Upper lobe of left lung (tissue), 6 donors: ENCODE measurements at regions not wholly inside any gene's neighbourhood (a gene's known extent, or its start where the extent isn't known, plus 50 kb on each side); places are given as distances from the start of the nearest gene placed in this dataset.

Experiments
- ATAC-seq, 2 donors: fragments of 200-7000 bp; cut with Tn5 transposase; one replicate each; pipeline ENCODE4 v1.9.1; 2022; ENCODE audit warnings: mild to moderate bottlenecking in 2 of 2, moderate library complexity in 2 of 2; ENCODE audit not compliant: low FRiP score in 2 of 2
- DNase-seq, 2 donors: peaks; one replicate each; pipeline ENCODE4 v3.0.0-alpha.2; 2019 to 2020
- H3K27ac ChIP-seq, 4 donors: fragments of 200-600 bp; sonication (generic); one replicate each; pipeline ENCODE4 v1.5.1; 2016 to 2019
- H3K27me3 ChIP-seq, 4 donors: fragments of 200-600 bp; sonication (generic); one replicate each; pipeline ENCODE4 v1.5.1; 2017 to 2019
- H3K36me3 ChIP-seq, 4 donors: fragments of 200-600 bp; sonication (generic); one replicate each; pipeline ENCODE4 v1.5.1; 2016 to 2019
- H3K4me1 ChIP-seq, 4 donors: fragments of 200-600 bp; sonication (generic); one replicate each; pipeline ENCODE4 v1.5.1; 2018 to 2019
- H3K4me3 ChIP-seq, 4 donors: fragments of 200-600 bp; sonication (generic); one replicate each; pipeline ENCODE4 v1.5.1; 2017 to 2019; ENCODE audit warnings: mild to moderate bottlenecking in 2 of 4, moderate library complexity in 1 of 4
- H3K9me3 ChIP-seq, 4 donors: fragments of 200-600 bp; sonication (generic); one replicate each; pipeline ENCODE4 v1.5.1; 2018 to 2019
- EP300 ChIP-seq, 4 donors: sonication (generic); formaldehyde crosslinking; IDR thresholded peaks; one replicate each; pipeline ENCODE4 v1.5.1; 2017; ENCODE audit warnings: antibody characterized with exemption in 4 of 4, control low read depth in 2 of 4
- POLR2A ChIP-seq, 4 donors: fragments of 450-650 bp; IDR thresholded peaks; one replicate each; pipeline ENCODE4 v1.5.1; 2016 to 2017; ENCODE audit warnings: antibody characterized with exemption in 4 of 4, mild to moderate bottlenecking in 2 of 4
- POLR2AphosphoS5 ChIP-seq, 2 donors: sonication (generic); formaldehyde crosslinking; IDR thresholded peaks; one replicate each; pipeline ENCODE4 v1.5.1; 2017; ENCODE audit warnings: antibody characterized with exemption in 2 of 2
- WGBS, 2 donors: methylation state at CpG; one replicate each; pipeline ENCODE4 v1.1.5; 2017 to 2018; 5-methylcytosine and 5-hydroxymethylcytosine counted together
- TF ChIP-seq, protein P1 (sequence below), 6 experiments: fragments of 450-650 bp in 4 of 6; fragments of 200-600 bp in 2 of 6; sonication (generic) in 2 of 6; IDR thresholded peaks; one replicate each; pipeline ENCODE4 v1.5.1; 2016 to 2019; ENCODE audit warnings: antibody characterized with exemption in 6 of 6
- donor health status: DM: no; HTN: no; CAD: no; lungs with moderate emphysema.
- donor health status: DM: no; HTN: yes; CAD: no; lungs with severe emphysema.

DNA sequence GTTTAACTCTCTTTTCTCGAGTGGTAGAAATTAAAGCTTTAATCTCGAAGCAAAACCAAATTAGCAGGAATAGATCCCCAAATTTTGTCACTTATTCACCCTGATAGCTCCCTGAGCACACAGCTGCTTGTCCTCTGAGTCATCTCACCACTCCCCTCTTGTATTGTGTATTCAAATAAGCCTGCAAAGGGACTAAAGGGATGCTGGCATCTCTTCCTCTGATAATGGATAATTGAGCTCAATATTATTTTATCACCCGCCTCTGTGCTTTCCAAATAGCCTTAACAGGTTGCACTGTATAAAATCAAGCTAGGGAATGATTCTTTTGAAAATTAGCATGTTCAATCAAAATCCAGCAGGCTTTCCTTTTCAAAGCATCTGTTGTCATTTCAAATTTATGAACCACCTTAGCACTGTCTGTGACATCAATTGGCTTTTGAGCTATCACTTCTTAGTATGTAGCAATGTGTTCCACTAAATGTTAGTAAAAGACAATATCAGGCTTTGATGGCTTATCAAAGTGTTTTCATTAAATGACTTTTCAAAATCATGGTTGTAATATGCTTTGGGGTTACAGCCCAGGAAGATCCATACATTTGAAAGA lies 561.6 kb downstream of the PLA2G4A start:
- Histone ChIP-seq H3K4me1 (no peaks in the 10 kb centered on the region), H3K36me3 (no peaks in the 10 kb centered on the region), H3K9me3 (no peaks in the 10 kb centered on the region), H3K27me3 (no peaks in the 10 kb centered on the region), H3K27ac (no peak overlapping the region), H3K4me3 (no peak overlapping the region)
- DNase-seq (no peak), ATAC-seq (no peak)
- 59 to 79% methylated on average over 3 of the region's 3 CpGs for WGBS, 2 donors
- no peak for TF ChIP-seq EP300 (IDR thresholded peaks at IDR 0.05)
- TF ChIP-seq, protein P1, sequence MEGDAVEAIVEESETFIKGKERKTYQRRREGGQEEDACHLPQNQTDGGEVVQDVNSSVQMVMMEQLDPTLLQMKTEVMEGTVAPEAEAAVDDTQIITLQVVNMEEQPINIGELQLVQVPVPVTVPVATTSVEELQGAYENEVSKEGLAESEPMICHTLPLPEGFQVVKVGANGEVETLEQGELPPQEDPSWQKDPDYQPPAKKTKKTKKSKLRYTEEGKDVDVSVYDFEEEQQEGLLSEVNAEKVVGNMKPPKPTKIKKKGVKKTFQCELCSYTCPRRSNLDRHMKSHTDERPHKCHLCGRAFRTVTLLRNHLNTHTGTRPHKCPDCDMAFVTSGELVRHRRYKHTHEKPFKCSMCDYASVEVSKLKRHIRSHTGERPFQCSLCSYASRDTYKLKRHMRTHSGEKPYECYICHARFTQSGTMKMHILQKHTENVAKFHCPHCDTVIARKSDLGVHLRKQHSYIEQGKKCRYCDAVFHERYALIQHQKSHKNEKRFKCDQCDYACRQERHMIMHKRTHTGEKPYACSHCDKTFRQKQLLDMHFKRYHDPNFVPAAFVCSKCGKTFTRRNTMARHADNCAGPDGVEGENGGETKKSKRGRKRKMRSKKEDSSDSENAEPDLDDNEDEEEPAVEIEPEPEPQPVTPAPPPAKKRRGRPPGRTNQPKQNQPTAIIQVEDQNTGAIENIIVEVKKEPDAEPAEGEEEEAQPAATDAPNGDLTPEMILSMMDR (IDR thresholded peaks at IDR 0.05), result no peak
- TF ChIP-seq POLR2AphosphoS5 (IDR thresholded peaks at IDR 0.05), result no peak
- TF ChIP-seq POLR2A (IDR thresholded peaks at IDR 0.05), result no peak

DNA sequence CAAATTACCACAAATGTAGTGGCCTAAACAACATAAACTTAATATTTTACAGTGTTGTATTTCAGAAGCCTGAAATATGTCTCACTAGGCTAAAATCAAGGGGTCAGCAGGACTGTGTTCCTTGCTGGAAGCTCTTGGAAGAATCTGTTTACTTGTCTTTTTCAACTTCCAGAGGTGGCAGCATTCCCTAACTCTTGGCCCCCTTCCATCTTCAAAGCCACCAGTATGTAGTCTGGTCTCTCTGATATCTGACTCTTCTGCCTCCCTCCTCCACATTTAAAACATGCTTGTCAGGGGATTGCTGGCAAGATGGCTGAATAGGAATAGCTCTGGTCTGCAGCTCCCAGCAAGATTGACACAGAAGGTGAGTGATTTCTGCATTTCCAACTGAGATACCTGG lies 567.5 kb downstream of the PLA2G4A start:
- DNase-seq, result no peak
- no peak for ATAC-seq
- H3K4me1 ChIP-seq, result no peaks in the 10 kb centered on the region

GRCh38 chr1:187396929-187397796 lies 568.4 kb downstream of the PLA2G4A start:
- WGBS, 2 donors, result 9 to 24% methylated on average over 5 to 12 of the region's 12 CpGs
- ATAC-seq (no peak), DNase-seq (no peak)
- H3K27me3 ChIP-seq, result no peaks in the 10 kb centered on the region
- no peaks in the 10 kb centered on the region for H3K9me3 ChIP-seq
- no peak overlapping the region for H3K4me3 ChIP-seq
- no peaks in the 10 kb centered on the region for H3K36me3 ChIP-seq
- no peaks in the 10 kb centered on the region for H3K4me1 ChIP-seq
- TF ChIP-seq POLR2A (IDR thresholded peaks at IDR 0.05) (no peak), EP300 (IDR thresholded peaks at IDR 0.05) (no peak), POLR2AphosphoS5 (IDR thresholded peaks at IDR 0.05) (no peak)
- TF ChIP-seq, protein P1 (IDR thresholded peaks at IDR 0.05), result no peak
- H3K27ac ChIP-seq, result no peak overlapping the region

More for the DNA sequence above, 567.5 kb downstream of the PLA2G4A start:
- no peak overlapping the region for H3K4me3 ChIP-seq
- no peak overlapping the region for H3K27ac ChIP-seq
- no peaks in the 10 kb centered on the region for H3K36me3 ChIP-seq
- no peak for TF ChIP-seq POLR2A (IDR thresholded peaks at IDR 0.05)
- TF ChIP-seq, protein P1 (IDR thresholded peaks at IDR 0.05), result no peak
- no peak for TF ChIP-seq EP300 (IDR thresholded peaks at IDR 0.05)
- no peak for TF ChIP-seq POLR2AphosphoS5 (IDR thresholded peaks at IDR 0.05)
- H3K27me3 ChIP-seq, result no peaks in the 10 kb centered on the region
- no peaks in the 10 kb centered on the region for H3K9me3 ChIP-seq

DNA sequence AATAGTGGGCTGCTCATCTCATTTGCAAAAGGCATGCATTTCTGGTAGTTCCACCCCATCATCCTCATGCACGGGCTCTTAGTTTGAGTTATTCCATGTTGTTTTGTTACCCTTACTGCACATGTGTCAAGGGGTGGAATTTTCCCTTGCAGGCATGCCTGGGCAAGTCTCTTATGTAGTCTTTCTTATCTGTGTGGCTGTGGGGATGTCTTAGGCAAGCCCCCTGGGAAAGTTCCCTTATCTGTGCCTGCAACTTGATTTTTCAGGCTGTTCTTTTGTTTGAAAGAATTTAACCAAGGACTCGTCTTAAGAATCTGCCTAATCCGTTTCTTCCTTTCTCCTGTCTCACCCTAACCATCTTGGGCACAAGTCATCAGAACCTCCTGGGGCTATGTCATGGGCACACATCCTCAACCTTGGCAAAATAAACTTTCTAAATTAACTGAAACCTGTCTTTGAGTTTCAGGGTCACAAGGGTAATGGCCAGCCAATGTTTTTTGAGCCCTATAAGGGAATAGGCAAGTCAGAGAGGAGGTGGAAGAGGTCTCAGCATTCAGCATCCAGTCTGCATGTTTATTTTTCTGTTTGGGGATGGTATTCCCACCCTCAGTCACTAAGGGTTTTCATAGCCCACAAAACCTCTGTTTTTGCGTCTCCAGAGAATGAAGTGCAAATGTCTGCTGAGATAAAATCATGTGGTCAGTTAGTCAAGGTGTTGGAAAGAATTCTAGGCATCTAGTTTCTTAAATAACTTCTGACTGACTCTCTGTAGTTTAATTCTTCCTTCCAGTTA lies 579.7 kb downstream of the PLA2G4A start:
- Histone ChIP-seq H3K4me1 (no peaks in the 10 kb centered on the region), H3K27ac (no peak overlapping the region), H3K4me3 (no peak overlapping the region), H3K9me3 (no peaks in the 10 kb centered on the region), H3K36me3 (no peaks in the 10 kb centered on the region), H3K27me3 (no peaks in the 10 kb centered on the region)
- no peak for TF ChIP-seq POLR2AphosphoS5 (IDR thresholded peaks at IDR 0.05)
- TF ChIP-seq EP300 (IDR thresholded peaks at IDR 0.05), result no peak
- TF ChIP-seq, protein P1 (IDR thresholded peaks at IDR 0.05), result no peak
- TF ChIP-seq POLR2A (IDR thresholded peaks at IDR 0.05), result no peak
- DNase-seq (no peak), ATAC-seq (no peak)
- 65% methylated on average over 4 of the region's 4 CpGs for WGBS, 2 donors
